NCI-H1930 (cell line): ENCODE measurements at regions not wholly inside any gene's neighbourhood (a gene's known extent, or its start where the extent isn't known, plus 50 kb on each side); places are given as distances from the start of the nearest gene placed in this dataset.

Experiments
- DNase-seq, 2 experiments: peaks; one replicate each; lab custom pipeline; 2025; lab: John Stamatoyannopoulos, UW

DNA sequence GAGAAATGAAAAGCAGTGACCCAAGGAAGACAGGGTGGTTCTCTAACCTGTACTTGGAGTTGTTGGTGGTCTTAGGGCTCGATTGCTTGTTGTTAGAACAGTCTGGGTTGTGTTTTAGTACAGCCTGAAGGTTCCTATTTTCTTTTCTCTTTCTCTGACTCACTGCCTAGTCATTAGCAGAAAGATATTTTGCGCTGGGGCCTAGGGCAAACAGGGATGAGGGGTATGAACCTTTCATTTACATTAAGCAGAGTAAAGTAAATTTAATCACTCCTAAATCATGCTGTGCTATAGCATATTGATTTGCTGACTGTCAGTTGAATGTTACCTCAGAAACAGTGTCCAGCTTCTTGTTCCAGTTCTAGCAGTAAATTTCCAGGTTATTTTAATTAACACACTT lies 197.2 kb downstream of the RWDD3 start:
- DNase-seq: no peak

DNA sequence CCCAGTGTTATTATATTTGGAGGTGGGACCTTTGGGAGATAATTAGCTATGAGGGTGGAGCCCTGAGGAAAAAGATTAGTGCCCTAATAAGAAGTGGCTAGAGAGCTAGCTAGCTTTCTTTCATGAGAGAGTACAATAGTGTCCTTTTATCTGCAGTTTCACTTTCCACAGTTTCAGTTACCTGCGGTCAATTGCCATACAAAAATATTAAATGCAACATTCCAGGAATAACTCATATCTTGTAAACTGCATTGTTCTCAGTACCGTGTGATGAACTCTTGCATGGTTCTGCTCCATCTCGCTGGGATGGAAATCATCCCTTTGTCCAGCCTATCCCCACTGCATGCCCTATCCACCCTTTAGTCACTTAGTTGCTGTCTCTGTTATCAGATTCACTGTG lies 201.6 kb downstream of the RWDD3 start:
- no peak for DNase-seq

DNA sequence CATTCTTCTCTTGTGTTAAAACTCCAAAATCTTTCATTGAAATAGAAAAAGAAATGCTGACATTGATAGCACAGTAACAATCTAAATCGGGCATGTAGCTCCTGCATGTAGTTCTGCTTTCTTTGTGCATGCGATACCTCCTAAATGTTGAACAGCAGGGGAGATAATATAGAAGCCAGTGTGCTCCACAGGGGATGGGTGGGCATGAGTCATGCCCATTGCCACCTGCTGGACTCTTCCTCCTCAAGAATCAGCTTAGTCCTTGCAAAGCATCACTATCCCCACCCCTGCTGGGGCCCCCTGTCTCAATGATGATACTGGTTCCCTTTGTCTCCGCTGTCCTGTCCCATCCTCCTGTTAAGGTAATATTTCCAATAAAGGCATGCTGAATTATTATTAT lies 203.0 kb downstream of the RWDD3 start:
- DNase-seq: no peak

DNA sequence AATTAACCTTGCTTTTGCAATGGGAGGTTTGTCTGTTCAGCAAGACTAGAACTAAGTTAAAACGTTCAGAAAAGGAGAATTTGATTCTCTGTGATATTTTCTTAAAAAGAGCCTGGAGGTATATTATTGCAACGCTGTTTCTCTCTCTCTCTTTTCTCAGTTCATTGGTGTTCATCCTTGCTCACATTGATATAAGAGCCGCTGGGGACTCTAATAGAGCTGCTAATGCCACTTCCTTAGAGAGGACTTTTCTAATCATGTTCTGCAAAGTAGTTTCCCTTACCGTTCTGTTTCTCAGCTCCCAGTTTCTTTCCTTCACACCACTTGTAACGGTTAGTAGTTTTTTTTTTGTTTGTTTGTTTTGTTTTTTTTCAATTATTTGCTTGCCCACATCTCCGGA lies 203.8 kb downstream of the RWDD3 start:
- DNase-seq: no peak

DNA sequence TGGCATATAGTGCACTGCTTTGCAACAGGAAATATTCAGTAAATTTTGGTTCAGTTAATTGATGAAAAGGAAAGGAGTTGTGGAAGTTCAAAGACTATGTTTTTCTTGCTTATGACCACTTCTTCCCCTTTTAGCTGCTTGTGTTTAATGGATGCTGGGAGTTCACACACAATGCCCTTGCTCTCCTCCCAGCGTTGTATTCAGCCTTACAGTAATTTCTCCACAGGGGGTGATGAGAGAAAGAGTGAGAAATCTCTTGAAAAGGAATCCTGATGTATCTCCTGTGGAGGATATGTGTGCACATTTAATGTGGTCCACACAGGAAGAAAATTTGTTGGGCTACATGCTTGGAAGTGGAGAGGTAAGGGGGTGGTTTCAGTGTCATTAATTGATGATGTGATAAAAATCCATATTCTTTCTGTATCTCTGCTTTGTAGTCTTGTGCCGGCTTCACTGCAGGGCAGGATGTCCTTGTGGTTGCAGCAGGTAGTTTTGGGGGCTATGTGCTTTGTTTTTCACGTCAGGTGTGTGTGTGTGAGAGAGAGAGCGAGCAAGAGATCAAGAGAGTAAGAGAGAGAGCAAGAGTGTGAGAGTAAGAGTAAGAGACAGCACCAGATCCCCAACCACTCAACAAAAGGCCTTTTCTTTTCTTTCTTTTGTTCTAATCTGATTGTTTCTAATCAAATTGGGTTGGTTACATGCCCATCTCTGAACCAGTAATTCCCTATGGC lies 204.4 kb downstream of the RWDD3 start:
- no peak for DNase-seq

DNA sequence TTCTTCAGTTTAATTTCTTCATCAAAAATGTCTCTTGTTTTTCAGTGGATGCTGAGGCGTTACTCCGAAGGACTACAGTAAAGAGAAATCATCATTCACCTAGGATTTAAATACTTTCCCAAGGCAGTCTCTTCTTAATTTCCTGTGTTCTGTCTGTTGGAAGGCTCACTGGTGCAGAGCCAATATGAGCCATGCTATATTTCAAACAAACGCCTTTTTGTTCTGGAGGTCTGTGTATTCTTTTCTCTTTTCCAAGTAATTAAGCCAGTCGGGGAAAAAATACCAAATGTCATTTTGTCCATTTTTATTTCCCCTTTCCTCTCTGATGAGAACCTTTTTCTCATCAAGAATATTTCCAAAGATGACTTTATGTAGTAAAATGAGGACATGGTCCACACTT lies 206.5 kb downstream of the RWDD3 start:
- no peak for DNase-seq

DNA sequence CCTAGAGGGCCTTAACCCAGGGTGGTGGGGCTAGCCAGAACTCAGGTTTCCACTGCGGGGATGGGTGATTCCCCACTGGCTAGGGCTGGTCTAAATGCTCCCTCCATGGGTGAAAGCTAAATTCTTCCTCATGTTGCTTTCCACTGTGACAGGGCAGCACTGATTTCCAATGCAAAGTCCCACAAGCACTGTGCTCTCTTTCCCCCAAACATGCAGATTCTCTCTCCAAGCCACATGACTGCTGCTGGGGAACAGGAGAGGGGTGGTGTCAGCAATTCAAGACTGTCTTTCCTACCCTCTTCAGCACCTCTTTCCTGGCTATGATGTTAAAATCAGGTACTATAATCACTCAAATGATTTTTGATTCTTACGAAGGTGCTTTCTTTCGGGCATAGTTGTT lies 215.5 kb downstream of the RWDD3 start:
- DNase-seq: no peak

DNA sequence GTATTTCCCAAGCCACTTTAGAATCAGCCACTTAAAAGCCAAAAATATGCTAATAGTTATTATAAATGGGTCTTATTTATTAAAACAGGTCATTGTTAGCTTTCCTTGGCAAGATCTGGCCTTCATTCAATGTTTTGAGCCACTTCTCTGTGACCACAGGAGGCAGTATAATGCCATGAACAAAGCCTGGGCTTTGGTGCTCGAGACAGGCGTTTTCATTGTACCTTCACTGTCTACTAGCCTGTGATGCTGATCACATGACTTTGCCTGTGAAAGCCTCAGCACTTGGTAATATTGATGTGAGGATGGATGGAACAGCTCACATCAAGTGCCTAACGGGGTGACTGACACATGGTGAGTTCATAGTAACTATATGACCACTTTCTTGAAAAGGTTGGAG lies 217.0 kb downstream of the RWDD3 start:
- no peak for DNase-seq

DNA sequence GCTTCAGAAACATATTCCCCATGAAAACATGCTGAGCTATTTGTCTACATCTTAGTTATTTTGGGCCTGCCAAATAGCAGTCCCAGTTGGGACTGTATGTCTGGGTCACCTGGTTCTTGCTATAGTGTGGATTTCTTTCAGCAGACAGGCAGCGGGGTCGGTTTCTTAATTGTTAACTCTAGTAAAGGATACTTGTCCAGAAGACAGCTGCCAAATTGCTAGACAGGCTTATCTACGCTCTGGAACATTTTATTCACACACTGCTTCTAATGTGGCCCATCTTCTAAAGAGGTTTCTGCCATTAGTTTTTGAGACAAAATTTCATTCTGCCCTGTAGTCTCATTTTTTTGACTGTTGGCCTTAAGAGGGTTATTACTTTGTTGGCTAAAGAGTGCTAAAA lies 217.9 kb downstream of the RWDD3 start:
- no peak for DNase-seq

DNA sequence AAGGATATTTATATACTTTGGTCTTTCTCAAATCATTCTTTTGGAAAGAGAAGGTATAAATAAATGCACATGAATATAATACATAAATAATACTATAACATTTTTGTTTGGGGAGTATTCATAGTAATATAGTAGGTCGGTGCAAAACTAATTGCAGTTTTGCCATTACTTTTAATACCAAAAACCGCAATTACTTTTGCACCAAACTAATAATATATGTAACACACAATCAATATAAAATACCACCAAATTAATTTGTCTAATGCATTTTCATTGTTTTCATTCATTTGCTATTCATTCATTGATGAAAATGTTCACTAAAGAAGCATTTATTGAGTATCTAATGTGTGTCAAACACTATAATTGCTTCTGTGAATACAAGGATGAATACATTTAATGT lies 219.0 kb downstream of the RWDD3 start:
- no peak for DNase-seq

DNA sequence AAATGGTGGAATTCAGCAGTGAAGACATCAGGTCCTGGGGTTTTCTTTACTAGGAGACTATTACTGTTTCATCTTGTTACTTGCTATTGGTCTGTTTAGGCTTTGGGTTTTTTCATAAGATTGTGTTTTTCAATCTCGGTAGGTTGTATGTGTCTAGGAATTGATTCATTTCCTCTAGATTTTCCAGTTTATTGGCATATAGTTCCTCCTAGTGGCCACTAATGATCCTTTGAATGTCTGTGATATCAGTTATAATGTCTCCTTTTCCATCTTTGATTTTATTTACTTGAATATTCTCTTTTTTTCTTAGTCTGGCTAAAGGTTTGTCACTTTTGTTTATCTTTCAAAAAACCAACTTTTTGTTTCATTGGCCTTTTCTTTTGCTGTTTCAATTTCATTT lies 233.0 kb downstream of the RWDD3 start:
- DNase-seq: no peak

DNA sequence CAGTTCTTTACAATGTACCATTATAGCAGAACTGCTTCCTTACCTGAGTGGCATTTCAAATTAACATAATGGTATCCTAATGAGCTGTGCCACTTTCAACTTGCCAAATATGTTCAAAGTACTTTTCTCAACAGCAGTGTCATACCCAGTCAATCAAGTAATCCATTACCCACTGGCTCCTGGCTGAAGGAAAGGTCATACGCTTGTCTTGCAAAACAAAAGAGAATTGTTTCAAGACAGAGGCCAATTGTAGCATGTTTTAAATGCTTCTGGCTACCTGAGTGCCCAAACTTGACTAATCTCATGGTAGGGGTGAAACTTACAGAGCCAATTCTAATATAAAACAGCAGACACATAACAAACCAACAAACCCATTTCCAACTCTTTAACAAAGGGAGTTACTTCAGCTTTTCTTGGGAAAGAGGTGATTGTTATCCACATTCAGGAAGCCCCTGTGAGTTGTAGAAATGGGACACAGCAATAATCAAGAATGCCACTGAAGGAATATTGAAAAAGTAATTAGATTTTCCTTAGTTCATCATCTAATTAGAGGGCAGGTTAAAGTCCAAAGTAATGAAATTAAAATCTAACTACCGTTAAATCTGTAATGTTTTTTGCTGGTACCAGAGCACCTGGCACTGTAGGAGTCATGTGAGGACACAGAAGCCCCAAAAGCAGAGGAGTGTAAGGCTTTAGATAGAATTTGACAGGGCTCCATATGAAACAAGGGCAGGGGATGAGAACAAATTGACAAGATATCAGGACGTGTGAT lies 241.9 kb downstream of the RWDD3 start:
- no peak for DNase-seq

DNA sequence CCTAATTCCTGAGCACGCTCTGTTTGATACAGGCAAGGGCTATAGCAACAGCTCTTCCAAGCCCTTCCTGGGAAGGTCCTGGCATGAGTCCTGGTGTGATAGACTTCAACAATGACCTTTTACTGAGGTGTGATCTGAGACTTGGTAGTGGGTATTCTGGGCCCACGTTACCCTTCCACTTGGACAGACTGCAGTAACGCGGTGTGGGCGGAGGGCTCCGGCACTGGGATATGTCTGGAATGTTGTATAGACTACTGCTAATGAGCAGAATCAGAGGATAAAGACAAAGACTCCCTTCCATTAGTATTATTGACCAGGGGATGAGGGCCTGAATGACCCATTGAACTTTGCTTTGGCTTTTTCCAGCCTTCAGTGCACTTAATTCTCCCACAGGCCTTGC lies 262.3 kb downstream of the RWDD3 start:
- no peak for DNase-seq

DNA sequence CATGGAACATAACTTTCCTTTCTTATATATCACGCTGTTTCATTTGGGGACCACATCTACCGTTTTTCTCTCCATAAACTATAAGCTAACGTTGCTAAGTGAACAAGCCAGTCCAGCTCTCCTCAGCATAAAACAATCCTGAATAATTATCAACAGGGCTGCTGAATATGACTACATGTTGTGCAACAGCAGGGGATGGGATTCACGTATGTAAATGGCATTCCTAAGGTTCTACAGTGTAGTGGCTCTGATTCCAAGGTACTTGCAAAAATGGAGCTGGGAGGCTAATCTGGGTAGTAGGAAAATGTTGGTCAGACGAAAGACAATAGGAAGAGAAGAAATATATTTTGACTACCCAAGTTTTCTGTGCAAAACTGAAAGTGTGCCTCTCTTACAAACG lies 262.8 kb downstream of the RWDD3 start:
- no peak for DNase-seq

DNA sequence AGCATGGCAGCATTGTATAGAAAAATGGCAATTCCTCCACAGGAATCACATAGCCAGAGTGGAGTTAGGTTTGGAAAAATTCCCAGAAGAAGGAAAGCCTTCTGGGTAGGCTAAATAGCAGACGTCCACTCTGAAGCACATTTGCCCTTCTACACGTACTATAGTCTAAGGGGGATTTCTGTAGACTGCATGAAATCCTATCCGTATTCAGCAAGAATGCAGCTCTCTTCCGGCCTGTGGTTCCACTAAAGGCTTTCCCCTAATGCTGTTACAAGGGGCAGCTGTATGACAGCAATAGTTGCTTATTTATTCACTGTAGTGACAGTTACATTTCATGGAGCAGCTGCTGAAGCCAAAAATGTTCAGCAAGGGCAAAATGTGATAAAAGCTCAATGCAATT lies 263.6 kb downstream of the RWDD3 start:
- no peak for DNase-seq

DNA sequence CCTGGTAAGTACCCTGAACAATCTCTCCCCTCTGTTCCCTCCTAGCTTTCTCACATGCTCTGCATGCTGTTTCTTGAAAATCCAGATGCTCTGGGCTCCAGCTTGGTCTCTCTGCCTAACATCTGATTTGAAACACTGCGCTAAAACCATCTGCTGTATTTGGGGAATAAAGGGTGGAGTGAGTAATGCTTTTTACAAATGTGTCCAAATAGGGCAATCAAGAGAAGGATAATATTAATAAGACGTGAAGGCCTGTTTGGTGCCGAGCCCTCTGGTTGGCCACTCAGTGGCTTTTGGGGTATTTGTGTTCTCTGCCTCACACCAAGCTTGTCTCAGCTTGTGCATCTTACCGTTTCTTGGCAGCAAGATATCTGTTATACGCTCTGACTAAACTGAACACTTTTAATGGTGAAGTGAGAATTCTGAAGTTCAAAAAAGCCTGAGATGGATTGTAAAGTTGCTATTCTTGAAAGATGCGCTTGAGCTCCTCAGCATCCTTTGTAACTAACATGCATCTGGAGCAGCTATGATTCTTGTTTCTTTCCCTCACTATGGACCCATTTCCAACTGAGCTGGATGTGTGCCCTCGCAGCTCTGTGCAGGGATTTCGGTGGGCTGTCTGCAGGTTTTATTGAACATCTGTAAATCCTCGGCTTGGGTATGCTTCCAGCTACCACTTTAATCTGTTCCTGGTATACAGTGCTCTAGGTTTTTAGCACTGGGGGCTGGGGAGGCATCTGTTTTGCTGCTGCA lies 269.4 kb downstream of the RWDD3 start:
- DNase-seq: no peak

DNA sequence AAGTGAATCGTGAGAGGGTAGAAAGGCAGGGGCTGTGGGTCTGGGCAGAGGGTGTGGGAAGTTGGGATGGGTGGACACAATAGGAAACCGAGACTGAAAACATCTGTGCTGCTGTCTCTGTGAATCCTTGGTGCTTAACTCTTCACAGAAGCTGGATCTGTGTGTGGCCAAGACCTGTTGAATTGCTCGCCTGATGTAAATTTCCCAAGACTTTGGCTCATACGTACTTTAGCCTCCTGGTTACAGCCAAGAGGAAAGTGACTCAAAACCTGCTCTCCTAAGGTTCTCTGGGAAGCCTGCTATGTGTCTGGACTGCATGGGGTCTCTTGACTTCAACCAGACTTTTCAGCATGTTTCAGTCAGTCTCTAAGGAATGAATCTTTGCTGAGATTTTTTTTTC lies 270.3 kb downstream of the RWDD3 start:
- no peak for DNase-seq

DNA sequence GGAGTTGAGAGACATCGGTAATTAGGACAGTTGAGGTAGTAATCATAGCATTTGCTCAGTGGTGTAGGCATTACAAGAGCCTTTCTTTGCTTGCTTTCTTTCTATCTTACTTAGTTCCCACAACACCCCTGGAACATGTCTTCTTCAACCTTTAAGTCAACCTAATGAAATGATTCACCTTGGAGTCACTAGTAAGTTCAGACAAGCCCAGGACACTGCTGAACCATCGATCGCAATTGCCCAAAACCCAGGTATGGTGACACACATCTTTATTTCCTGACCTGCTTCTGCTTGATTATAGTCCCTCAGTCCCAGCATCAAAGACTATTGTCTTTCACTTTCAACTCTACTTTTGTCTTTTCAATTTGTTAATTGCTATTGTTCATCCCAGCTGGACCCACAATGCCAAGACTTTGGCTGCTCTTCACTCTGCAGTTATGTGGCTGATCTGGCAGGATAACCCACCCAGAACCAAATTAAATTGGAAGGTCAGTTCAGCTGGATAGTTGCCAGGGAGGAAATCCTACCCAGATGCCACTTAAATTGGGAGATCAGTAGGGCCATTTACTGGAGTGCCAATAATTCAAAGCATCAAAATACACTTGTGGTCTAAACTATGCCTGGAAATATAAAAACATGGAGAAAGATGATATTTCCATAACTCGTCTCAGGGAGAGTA lies 272.9 kb downstream of the RWDD3 start:
- no peak for DNase-seq

DNA sequence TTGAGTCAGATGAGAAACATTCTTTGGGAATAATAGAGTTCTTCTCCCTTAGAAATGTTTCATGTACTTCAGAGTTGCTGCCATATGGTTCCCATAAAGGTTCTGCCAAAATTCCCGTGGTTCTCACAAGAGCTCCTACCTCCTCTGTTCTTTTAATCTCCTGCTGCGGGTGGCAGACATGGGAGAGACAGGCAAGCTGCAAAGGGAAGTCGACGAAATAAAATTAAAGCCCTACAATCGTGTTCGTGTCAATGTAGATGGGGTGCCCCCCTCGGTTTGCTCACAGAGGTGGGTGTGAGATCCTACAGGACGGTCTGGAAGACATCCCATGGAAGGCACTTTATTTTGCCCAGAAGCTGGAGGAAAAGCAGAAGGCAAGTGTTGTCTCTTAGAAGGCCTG lies 276.0 kb downstream of the RWDD3 start:
- DNase-seq: no peak

DNA sequence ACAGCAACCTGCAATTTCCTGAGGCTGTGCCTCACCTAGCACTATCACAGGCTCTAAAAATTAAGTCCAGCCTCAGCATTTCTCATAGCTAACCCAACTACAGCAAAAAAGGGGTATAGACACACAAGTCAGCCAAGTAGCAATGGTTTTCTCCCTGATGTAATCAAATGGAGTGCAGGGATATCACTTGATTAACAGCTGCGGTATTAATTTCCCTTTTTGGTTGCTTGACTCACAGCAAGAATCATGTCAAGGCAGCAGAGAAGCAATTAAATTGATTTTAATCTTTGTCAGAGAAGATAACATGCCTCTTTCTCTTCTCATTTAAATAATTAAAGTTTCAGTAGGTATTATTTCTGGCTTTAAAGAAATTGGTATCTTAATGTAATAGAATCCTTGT lies 278.9 kb downstream of the RWDD3 start:
- DNase-seq: no peak

DNA sequence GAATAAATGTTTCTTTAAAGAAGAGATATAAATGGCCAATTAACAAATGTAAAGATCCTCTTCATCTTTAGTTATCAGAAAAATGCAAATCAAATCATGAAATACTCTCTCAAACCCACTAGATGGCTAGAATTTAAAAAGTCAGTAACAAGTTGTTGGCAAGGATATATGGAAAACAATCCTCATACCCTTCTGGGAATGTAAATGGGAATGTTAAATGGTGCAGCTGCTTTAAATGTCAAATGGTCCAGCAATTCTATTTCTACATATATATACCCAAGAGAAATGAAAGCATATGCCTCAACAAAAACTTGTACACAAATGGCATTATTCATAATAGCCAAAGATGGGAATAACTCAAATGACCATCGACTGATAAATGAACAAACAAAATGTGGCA lies 283.5 kb downstream of the RWDD3 start:
- no peak for DNase-seq

DNA sequence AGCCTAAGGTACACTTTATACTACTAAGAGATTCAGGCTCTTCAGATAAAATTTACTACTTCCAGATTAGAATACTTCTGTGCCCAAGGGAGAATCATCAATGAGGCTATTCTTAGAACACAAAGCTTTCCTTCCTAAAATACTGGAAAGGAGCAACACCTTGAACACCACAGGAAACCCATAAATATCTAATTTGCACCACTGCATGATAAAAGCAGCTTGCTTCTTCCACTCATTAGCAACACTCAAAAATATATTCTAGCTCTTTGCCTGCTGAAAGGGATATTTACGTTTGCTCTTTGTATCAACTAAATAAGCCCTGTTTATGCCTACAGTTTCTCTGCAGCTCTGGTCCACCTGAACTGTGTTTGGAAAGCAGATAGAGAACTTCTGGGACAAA lies 284.3 kb downstream of the RWDD3 start:
- DNase-seq: no peak

DNA sequence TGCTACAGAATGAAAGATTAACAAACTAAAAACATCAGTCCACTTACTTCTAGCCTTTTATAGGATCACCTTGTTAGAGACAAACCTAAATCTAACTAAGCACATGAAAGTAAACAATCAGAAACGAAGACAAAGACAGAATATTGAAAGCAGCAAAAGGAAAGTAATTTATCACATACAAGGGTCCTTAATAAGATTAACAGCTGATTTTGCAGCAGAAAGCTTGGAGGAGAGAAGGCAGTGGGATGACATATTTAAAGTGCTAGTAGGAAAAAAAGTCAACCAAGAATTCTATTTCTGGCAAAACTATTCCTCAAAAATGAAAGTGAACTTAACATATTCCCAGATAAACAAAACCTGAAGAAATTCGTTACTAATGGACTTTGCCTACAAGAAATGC lies 286.4 kb downstream of the RWDD3 start:
- DNase-seq: no peak
